Amniotic epithelial cell (primary cell): ENCODE measurements at regions not wholly inside any gene's neighbourhood (a gene's known extent, or its start where the extent isn't known, plus 50 kb on each side); places are given as distances from the start of the nearest gene placed in this dataset.
"Not testable (repeated sequence)": the region's sequence is repeated elsewhere in the genome, so short reads cannot be mapped to it uniquely, and the experiment has no call there.

Experiments
- DNase-seq: peaks from one replicate; pipeline ENCODE4 v3.0.0-alpha.2; 2010; ENCODE audit warnings: low read depth

- DNase-seq, result not testable (repeated sequence)
Measured at GRCh38 chr15:77896147-77897112, 181.1 kb downstream of the TBC1D2B start.

GRCh38 chr15:77895742-77896141, 181.8 kb downstream of the TBC1D2B start:
- no peak for DNase-seq

GRCh38 chr15:77895145-77895544, 182.4 kb downstream of the TBC1D2B start:
- not testable (repeated sequence) for DNase-seq

- DNase-seq, result not testable (repeated sequence)
Measured at GRCh38 chr15:77893671-77894640, 183.6 kb downstream of the TBC1D2B start.

- DNase-seq, result not testable (repeated sequence)
Measured at GRCh38 chr15:77893246-77893645, 184.3 kb downstream of the TBC1D2B start.

GRCh38 chr15:77892335-77892734, 185.2 kb downstream of the TBC1D2B start:
- DNase-seq, result no peak

- not testable (repeated sequence) for DNase-seq
Measured at GRCh38 chr15:77891862-77892261, 185.6 kb downstream of the TBC1D2B start.

- DNase-seq, result not testable (repeated sequence)
Measured at GRCh38 chr15:77890911-77891801, 186.4 kb downstream of the TBC1D2B start.

- not testable (repeated sequence) for DNase-seq
Measured at GRCh38 chr15:77889828-77890725, 187.4 kb downstream of the TBC1D2B start.

GRCh38 chr15:77889009-77889806, 188.3 kb downstream of the TBC1D2B start:
- no peak for DNase-seq

- not testable (repeated sequence) for DNase-seq
Measured at GRCh38 chr15:77887563-77888429, 189.7 kb downstream of the TBC1D2B start.

GRCh38 chr15:77886805-77887448, 190.6 kb downstream of the TBC1D2B start:
- DNase-seq, result no peak

- not testable (repeated sequence) for DNase-seq
Measured at GRCh38 chr15:77885877-77886500, 191.5 kb downstream of the TBC1D2B start.

- DNase-seq, result not testable (repeated sequence)
Measured at GRCh38 chr15:77883012-77883411, 194.5 kb downstream of the TBC1D2B start.

GRCh38 chr15:77881950-77882349, 195.6 kb downstream of the TBC1D2B start:
- no peak for DNase-seq

GRCh38 chr15:77881535-77881934, 196.0 kb downstream of the TBC1D2B start:
- not testable (repeated sequence) for DNase-seq

GRCh38 chr15:77879466-77879865, 198.0 kb downstream of the TBC1D2B start:
- DNase-seq, result peak; percentile 49
